HEK293 (cell line): ENCODE measurements at regions not wholly inside any gene's neighbourhood (a gene's known extent, or its start where the extent isn't known, plus 50 kb on each side); places are given as distances from the start of the nearest gene placed in this dataset.

ENCODE experiments used
- CTCF ChIA-PET: fragments of 350-600 bp; formaldehyde crosslinking; extraction: SDS; loops from one replicate; lab custom pipeline; 2021; ENCODE audit warnings: antibody characterized with exemption; lab: Yijun Ruan, JAX
- POLR2A ChIA-PET: fragments of 300-600 bp; formaldehyde crosslinking; extraction: SDS; loops from one replicate; lab custom pipeline; 2020; ENCODE audit warnings: antibody characterized with exemption, inconsistent platforms; lab: Yijun Ruan, JAX
- H3K27ac ChIP-seq: fragments of 200-500 bp; sonication (Bioruptor generic); 2 replicates; pipeline ENCODE4 v1.5.1; 2014; ENCODE audit warnings: low read depth, low read length, control low read depth, inconsistent platforms; ENCODE audit errors: extremely low read depth
- H3K36me3 ChIP-seq, 2 experiments: fragments of 200-500 bp in 1 of 2; sonication (Bioruptor generic) in 1 of 2; 1 replicate in 1 of 2; 2 replicates in 1 of 2; pipeline ENCODE4 v1.5.1; 2014 to 2017; ENCODE audit warnings: inconsistent platforms in 2 of 2, low read length in 2 of 2; ENCODE audit not compliant: control insufficient read depth in 2 of 2, insufficient read depth in 1 of 2
- H3K4me1 ChIP-seq: fragments of 200-500 bp; sonication (Bioruptor generic); 2 replicates; pipeline ENCODE4 v1.5.1; 2014; ENCODE audit warnings: mild to moderate bottlenecking, low read length, inconsistent platforms; ENCODE audit not compliant: control insufficient read depth, insufficient read depth
- H3K4me3 ChIP-seq: 2 replicates; pipeline ENCODE4 v1.5.1; 2011; ENCODE audit warnings: low read depth, mild to moderate bottlenecking, control low read depth, low read length, moderate library complexity
- H3K9me3 ChIP-seq: fragments of 200-500 bp; sonication (Bioruptor generic); 2 replicates; pipeline ENCODE4 v1.5.1; 2014; ENCODE audit warnings: low read depth, low read length, inconsistent platforms; ENCODE audit not compliant: control insufficient read depth, insufficient read depth
- GFI1B ChIP-seq: fragments of 450-650 bp; formaldehyde crosslinking; IDR thresholded peaks from 2 replicates; pipeline ENCODE4 v1.5.1; 2016; ENCODE audit warnings: missing biosample characterization, missing genetic modification characterization
- GLIS1 ChIP-seq: fragments of 450-650 bp; formaldehyde crosslinking; IDR thresholded peaks from 2 replicates; pipeline ENCODE4 v1.5.1; 2016; ENCODE audit warnings: missing biosample characterization, missing genetic modification characterization
- HOXA7 ChIP-seq: sonication (generic); formaldehyde crosslinking; IDR thresholded peaks from 2 replicates; pipeline ENCODE4 v1.8.1; 2022; ENCODE audit warnings: missing genetic modification reagents, borderline replicate concordance
- IKZF3 ChIP-seq: fragments of 450-650 bp; IDR thresholded peaks from 2 replicates; pipeline ENCODE4 v1.5.0; 2018; ENCODE audit warnings: missing biosample characterization, mild to moderate bottlenecking, missing genetic modification characterization, moderate library complexity
- KLF8 ChIP-seq: fragments of 450-650 bp; formaldehyde crosslinking; IDR thresholded peaks from 2 replicates; pipeline ENCODE4 v1.5.1; 2016; ENCODE audit warnings: missing biosample characterization, missing genetic modification characterization
- KLF9 ChIP-seq: fragments of 450-650 bp; formaldehyde crosslinking; IDR thresholded peaks from 2 replicates; pipeline ENCODE4 v1.5.1; 2016; ENCODE audit warnings: missing biosample characterization, missing genetic modification characterization, low read depth
- OVOL3 ChIP-seq: fragments of 450-650 bp; formaldehyde crosslinking; IDR thresholded peaks from 2 replicates; pipeline ENCODE4 v1.5.1; 2016; ENCODE audit warnings: missing biosample characterization, missing genetic modification characterization
- SCRT1 ChIP-seq: fragments of 450-650 bp; formaldehyde crosslinking; IDR thresholded peaks from 2 replicates; pipeline ENCODE4 v1.5.1; 2016; ENCODE audit warnings: missing biosample characterization, missing genetic modification characterization, borderline replicate concordance
- SP3 ChIP-seq: fragments of 450-650 bp; formaldehyde crosslinking; IDR thresholded peaks from 2 replicates; pipeline ENCODE4 v1.5.1; 2016; ENCODE audit warnings: missing biosample characterization, missing genetic modification characterization
- SP7 ChIP-seq: fragments of 450-650 bp; formaldehyde crosslinking; IDR thresholded peaks from 2 replicates; pipeline ENCODE4 v1.5.1; 2016; ENCODE audit warnings: missing biosample characterization, missing genetic modification characterization
- WT1 ChIP-seq: fragments of 450-650 bp; formaldehyde crosslinking; IDR thresholded peaks from 2 replicates; pipeline ENCODE4 v1.5.1; 2016; ENCODE audit warnings: missing biosample characterization, missing genetic modification characterization
- ZBTB48 ChIP-seq: fragments of 450-650 bp; formaldehyde crosslinking; IDR thresholded peaks from 2 replicates; pipeline ENCODE4 v1.5.1; 2016; ENCODE audit warnings: missing biosample characterization, missing genetic modification characterization
- ZFP69B ChIP-seq: fragments of 450-650 bp; formaldehyde crosslinking; IDR thresholded peaks from 2 replicates; pipeline ENCODE4 v1.5.1; 2016; ENCODE audit warnings: missing biosample characterization, missing genetic modification characterization
- ZNF112 ChIP-seq: fragments of 450-650 bp; formaldehyde crosslinking; IDR thresholded peaks from 2 replicates; pipeline ENCODE4 v1.5.0; 2017; ENCODE audit warnings: missing biosample characterization, missing genetic modification characterization
- ZNF140 ChIP-seq: fragments of 450-650 bp; formaldehyde crosslinking; IDR thresholded peaks from 2 replicates; pipeline ENCODE4 v1.5.1; 2016; ENCODE audit warnings: missing biosample characterization, missing genetic modification characterization
- ZNF24 ChIP-seq: fragments of 450-650 bp; formaldehyde crosslinking; IDR thresholded peaks from 2 replicates; pipeline ENCODE4 v1.5.1; 2016; ENCODE audit warnings: missing biosample characterization, missing genetic modification characterization
- ZNF341 ChIP-seq: fragments of 450-650 bp; formaldehyde crosslinking; IDR thresholded peaks from 2 replicates; pipeline ENCODE4; 2016; ENCODE audit warnings: low read depth, missing biosample characterization, missing genetic modification characterization
- ZNF366 ChIP-seq: fragments of 450-650 bp; formaldehyde crosslinking; conservative IDR thresholded peaks from 2 replicates; pipeline ENCODE4 v1.5.1; 2016; ENCODE audit warnings: missing biosample characterization, missing genetic modification characterization
- ZNF391 ChIP-seq: fragments of 450-650 bp; formaldehyde crosslinking; IDR thresholded peaks from 2 replicates; pipeline ENCODE4 v1.5.1; 2016; ENCODE audit warnings: low read depth, missing biosample characterization, missing genetic modification characterization, borderline replicate concordance
- ZNF404 ChIP-seq: fragments of 450-650 bp; formaldehyde crosslinking; IDR thresholded peaks from 2 replicates; pipeline ENCODE4 v1.5.1; 2017; ENCODE audit warnings: missing biosample characterization, missing genetic modification characterization
- ZNF544 ChIP-seq: fragments of 450-650 bp; formaldehyde crosslinking; IDR thresholded peaks from 2 replicates; pipeline ENCODE4 v1.5.0; 2017; ENCODE audit warnings: missing biosample characterization, missing genetic modification characterization
- ZNF549 ChIP-seq: fragments of 450-650 bp; IDR thresholded peaks from 2 replicates; pipeline ENCODE4 v1.5.1; 2018; ENCODE audit warnings: missing biosample characterization, missing genetic modification characterization, mild to moderate bottlenecking, inconsistent platforms, moderate library complexity
- ZNF558 ChIP-seq: fragments of 450-650 bp; formaldehyde crosslinking; IDR thresholded peaks from 2 replicates; pipeline ENCODE4 v1.5.1; 2016; ENCODE audit warnings: missing biosample characterization, missing genetic modification characterization
- ZNF600 ChIP-seq: fragments of 450-650 bp; formaldehyde crosslinking; IDR thresholded peaks from 2 replicates; pipeline ENCODE4 v1.5.1; 2016; ENCODE audit warnings: missing biosample characterization, missing genetic modification characterization
- ZNF660 ChIP-seq: fragments of 450-650 bp; IDR thresholded peaks from 2 replicates; pipeline ENCODE4 v1.5.1; 2018; ENCODE audit warnings: missing biosample characterization, mild to moderate bottlenecking, missing genetic modification characterization
- ZNF747 ChIP-seq: fragments of 450-650 bp; formaldehyde crosslinking; IDR thresholded peaks from 2 replicates; pipeline ENCODE4 v1.5.1; 2016; ENCODE audit warnings: missing biosample characterization, missing genetic modification characterization
- ZNF76 ChIP-seq: fragments of 450-650 bp; formaldehyde crosslinking; IDR thresholded peaks from 2 replicates; pipeline ENCODE4; 2016; ENCODE audit warnings: low read depth, missing biosample characterization, missing genetic modification characterization, borderline replicate concordance
- ZSCAN30 ChIP-seq: fragments of 450-650 bp; IDR thresholded peaks from 2 replicates; pipeline ENCODE4 v1.5.1; 2018; ENCODE audit warnings: missing biosample characterization, mild to moderate bottlenecking, missing genetic modification characterization, moderate library complexity
- ZXDB ChIP-seq: fragments of 450-650 bp; formaldehyde crosslinking; IDR thresholded peaks from 2 replicates; pipeline ENCODE4 v1.5.1; 2016; ENCODE audit warnings: missing biosample characterization, missing genetic modification characterization
- TF ChIP-seq, protein P1 (sequence below): fragments of 450-650 bp; formaldehyde crosslinking; optimal IDR thresholded peaks from 2 replicates; pipeline ENCODE3; 2016; ENCODE audit warnings: missing biosample characterization, mild to moderate bottlenecking, missing genetic modification characterization
- TF ChIP-seq, protein P2 (sequence below): sonication (generic); formaldehyde crosslinking; IDR thresholded peaks from 2 replicates; pipeline ENCODE4 v1.8.1; 2022; ENCODE audit warnings: mild to moderate bottlenecking, moderate library complexity, missing genetic modification reagents
- TF ChIP-seq, protein P3 (sequence below): fragments of 450-650 bp; formaldehyde crosslinking; IDR thresholded peaks from 2 replicates; pipeline ENCODE4 v1.5.1; 2016; ENCODE audit warnings: missing biosample characterization, missing genetic modification characterization
- TF ChIP-seq, protein P4 (sequence below): fragments of 450-650 bp; formaldehyde crosslinking; IDR thresholded peaks from 2 replicates; pipeline ENCODE4 v1.5.1; 2017; ENCODE audit warnings: missing biosample characterization, missing genetic modification characterization
- TF ChIP-seq, protein P5 (sequence below): fragments of 450-650 bp; formaldehyde crosslinking; IDR thresholded peaks from 2 replicates; pipeline ENCODE4 v1.5.1; 2016; ENCODE audit warnings: missing biosample characterization, missing genetic modification characterization

DNA sequence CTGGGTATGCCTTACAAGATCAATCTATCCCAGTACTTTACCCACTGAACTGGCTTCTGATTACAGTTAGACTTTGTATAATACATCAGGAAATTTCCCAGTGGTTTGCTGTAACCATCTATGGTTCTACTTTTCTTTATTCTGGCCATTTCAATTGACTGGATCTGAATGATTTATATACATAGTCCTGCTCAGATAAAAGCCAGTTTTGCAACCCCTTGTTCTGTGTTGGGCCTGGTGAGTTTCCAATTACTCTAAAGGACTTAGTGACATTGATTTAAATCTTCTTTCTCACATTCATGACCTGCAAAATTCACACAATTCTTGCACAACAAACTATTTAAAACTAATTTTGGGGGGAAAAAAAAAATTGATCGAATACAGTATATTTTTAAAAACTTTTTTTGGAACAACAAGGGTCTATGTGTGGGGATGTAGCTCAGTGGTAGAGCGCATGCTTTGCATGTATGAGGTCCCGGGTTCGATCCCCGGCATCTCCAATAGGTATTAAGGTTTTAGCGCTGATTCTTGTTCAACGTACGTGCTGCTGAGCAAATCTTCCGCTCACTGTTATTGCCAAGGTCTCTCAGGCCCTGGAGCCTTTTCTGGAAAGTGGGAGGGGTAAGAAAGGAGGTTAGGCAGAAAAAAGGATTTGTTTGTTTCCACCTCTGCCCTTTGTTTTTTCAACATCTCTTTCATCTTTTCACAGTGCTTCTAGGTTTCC lies 117.5 kb downstream of the GPX5 start (continued):
- TF ChIP-seq, protein P1, sequence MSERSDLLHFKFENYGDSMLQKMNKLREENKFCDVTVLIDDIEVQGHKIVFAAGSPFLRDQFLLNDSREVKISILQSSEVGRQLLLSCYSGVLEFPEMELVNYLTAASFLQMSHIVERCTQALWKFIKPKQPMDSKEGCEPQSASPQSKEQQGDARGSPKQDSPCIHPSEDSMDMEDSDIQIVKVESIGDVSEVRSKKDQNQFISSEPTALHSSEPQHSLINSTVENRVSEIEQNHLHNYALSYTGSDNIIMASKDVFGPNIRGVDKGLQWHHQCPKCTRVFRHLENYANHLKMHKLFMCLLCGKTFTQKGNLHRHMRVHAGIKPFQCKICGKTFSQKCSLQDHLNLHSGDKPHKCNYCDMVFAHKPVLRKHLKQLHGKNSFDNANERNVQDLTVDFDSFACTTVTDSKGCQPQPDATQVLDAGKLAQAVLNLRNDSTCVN (tag by site-specific recombination): peak; percentile 11
- TF ChIP-seq ZNF76 (no peak), ZNF558 (tag by site-specific recombination) (peak; percentile 73; the same call in 1 of the 2 replicates), ZNF747 (tag by site-specific recombination) (no peak), ZSCAN30 (tag by site-specific recombination) (peak; percentile 92), WT1 (tag by site-specific recombination) (peak; percentile 14), ZNF600 (no peak), KLF9 (tag by site-specific recombination) (peak; percentile 16; the same call in 1 of the 2 replicates), ZFP69B (tag by site-specific recombination) (0 out of 2 replicates have a peak, but pooled peaks have one; percentile 42), KLF8 (tag by site-specific recombination) (0 out of 2 replicates have a peak, but pooled peaks have one; percentile 30), SP7 (tag by site-specific recombination) (peak; percentile 72), ZNF549 (tag by site-specific recombination) (peak; percentile 89), SP3 (tag by site-specific recombination) (no peak), ZNF112 (tag by site-specific recombination) (no peak), ZNF544 (tag by site-specific recombination) (no peak), GFI1B (tag by site-specific recombination) (peak; percentile 53; the same call in 1 of the 2 replicates), HOXA7 (no peak), ZNF24 (peak; percentile 72), ZNF366 (peak; percentile 94), ZNF404 (no peak), ZBTB48 (tag by site-specific recombination) (no peak)
- TF ChIP-seq, protein P2, sequence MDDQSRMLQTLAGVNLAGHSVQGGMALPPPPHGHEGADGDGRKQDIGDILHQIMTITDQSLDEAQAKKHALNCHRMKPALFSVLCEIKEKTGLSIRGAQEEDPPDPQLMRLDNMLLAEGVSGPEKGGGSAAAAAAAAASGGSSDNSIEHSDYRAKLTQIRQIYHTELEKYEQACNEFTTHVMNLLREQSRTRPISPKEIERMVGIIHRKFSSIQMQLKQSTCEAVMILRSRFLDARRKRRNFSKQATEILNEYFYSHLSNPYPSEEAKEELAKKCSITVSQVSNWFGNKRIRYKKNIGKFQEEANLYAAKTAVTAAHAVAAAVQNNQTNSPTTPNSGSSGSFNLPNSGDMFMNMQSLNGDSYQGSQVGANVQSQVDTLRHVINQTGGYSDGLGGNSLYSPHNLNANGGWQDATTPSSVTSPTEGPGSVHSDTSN (CRISPR knock-in tag): no peak
- TF ChIP-seq, protein P3, sequence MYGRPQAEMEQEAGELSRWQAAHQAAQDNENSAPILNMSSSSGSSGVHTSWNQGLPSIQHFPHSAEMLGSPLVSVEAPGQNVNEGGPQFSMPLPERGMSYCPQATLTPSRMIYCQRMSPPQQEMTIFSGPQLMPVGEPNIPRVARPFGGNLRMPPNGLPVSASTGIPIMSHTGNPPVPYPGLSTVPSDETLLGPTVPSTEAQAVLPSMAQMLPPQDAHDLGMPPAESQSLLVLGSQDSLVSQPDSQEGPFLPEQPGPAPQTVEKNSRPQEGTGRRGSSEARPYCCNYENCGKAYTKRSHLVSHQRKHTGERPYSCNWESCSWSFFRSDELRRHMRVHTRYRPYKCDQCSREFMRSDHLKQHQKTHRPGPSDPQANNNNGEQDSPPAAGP (tag by site-specific recombination): no peak

DNA sequence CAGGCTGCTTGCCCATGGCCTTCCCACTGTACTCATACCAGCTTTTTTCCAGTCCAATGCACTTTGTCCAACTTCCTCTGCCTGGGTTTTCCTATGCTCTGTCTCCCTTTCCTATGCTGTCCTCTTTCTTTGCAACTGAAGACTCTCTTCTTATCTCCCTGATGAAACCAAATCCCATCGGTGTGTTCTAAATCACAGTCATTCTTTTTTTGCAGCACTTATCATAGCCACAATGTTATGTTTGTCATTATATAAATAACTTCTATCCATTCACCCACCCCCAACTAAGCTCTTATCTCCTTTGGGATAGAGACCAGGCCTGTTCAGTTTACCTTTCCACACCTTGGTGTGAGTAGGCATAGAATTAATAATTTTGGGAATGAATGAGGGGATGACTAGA lies 121.0 kb downstream of the GPX5 start:
- POLR2A ChIA-PET: interaction anchor here (1.4 to 2.7 kb wide), 2 partner anchors 12 to 60 kb away, joined by 7 to 12 read pairs; a partner anchor contains a TSS
- Histone ChIP-seq H3K4me1 (peaks cover 21% of the 10 kb centered on the region), H3K36me3 (no peaks in the 10 kb centered on the region)
- TF ChIP-seq, protein P4, sequence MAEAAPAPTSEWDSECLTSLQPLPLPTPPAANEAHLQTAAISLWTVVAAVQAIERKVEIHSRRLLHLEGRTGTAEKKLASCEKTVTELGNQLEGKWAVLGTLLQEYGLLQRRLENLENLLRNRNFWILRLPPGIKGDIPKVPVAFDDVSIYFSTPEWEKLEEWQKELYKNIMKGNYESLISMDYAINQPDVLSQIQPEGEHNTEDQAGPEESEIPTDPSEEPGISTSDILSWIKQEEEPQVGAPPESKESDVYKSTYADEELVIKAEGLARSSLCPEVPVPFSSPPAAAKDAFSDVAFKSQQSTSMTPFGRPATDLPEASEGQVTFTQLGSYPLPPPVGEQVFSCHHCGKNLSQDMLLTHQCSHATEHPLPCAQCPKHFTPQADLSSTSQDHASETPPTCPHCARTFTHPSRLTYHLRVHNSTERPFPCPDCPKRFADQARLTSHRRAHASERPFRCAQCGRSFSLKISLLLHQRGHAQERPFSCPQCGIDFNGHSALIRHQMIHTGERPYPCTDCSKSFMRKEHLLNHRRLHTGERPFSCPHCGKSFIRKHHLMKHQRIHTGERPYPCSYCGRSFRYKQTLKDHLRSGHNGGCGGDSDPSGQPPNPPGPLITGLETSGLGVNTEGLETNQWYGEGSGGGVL (tag by site-specific recombination): no peak
- TF ChIP-seq, protein P5, sequence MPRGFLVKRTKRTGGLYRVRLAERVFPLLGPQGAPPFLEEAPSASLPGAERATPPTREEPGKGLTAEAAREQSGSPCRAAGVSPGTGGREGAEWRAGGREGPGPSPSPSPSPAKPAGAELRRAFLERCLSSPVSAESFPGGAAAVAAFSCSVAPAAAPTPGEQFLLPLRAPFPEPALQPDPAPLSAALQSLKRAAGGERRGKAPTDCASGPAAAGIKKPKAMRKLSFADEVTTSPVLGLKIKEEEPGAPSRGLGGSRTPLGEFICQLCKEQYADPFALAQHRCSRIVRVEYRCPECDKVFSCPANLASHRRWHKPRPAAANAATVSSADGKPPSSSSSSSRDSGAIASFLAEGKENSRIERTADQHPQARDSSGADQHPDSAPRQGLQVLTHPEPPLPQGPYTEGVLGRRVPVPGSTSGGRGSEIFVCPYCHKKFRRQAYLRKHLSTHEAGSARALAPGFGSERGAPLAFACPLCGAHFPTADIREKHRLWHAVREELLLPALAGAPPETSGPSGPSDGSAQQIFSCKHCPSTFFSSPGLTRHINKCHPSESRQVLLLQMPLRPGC (tag by site-specific recombination): no peak
- no peak for TF ChIP-seq ZNF140 (tag by site-specific recombination)
- no peak for TF ChIP-seq OVOL3 (tag by site-specific recombination)
- TF ChIP-seq ZXDB (tag by site-specific recombination): peak; percentile 74
- no peak for TF ChIP-seq IKZF3 (tag by site-specific recombination)
- no peak for TF ChIP-seq ZNF660
- TF ChIP-seq ZNF341 (tag by site-specific recombination): no peak
- TF ChIP-seq GLIS1 (tag by site-specific recombination): peak; percentile 19; the same call in 1 of the 2 replicates
- TF ChIP-seq SCRT1 (tag by site-specific recombination): no peak
- TF ChIP-seq ZNF391 (tag by site-specific recombination): no peak

More for the DNA sequence above, 121.0 kb downstream of the GPX5 start:
- CTCF ChIA-PET: interaction anchor here (0.6 to 2.2 kb wide), 4 partner anchors 10 to 212 kb away, joined by 3 to 13 read pairs (median 4); no protein-coding TSS in a partner anchor
- Histone ChIP-seq H3K4me3 (no peak overlapping the region), H3K9me3 (no peaks in the 10 kb centered on the region), H3K27ac (no peak overlapping the region)
